HG02938 (cell line): ENCODE measurements at regions not wholly inside any gene's neighbourhood (a gene's known extent, or its start where the extent isn't known, plus 50 kb on each side); places are given as distances from the start of the nearest gene placed in this dataset.
"Not testable (repeated sequence)": the region's sequence is repeated elsewhere in the genome, so short reads cannot be mapped to it uniquely, and the experiment has no call there.

Source experiments
- ATAC-seq: cut with Tn5 transposase; IDR thresholded peaks from one replicate; pipeline ENCODE4 v1.9.1; 2021; ENCODE audit warnings: mild to moderate bottlenecking, moderate library complexity; ENCODE audit not compliant: unreplicated experiment

- no peak for ATAC-seq
Observed at GRCh38 chrX:912677-913076, 282.1 kb downstream of the SHOX start.

- not testable (repeated sequence) for ATAC-seq
Observed at GRCh38 chrX:909068-909467, 278.5 kb downstream of the SHOX start.

DNA sequence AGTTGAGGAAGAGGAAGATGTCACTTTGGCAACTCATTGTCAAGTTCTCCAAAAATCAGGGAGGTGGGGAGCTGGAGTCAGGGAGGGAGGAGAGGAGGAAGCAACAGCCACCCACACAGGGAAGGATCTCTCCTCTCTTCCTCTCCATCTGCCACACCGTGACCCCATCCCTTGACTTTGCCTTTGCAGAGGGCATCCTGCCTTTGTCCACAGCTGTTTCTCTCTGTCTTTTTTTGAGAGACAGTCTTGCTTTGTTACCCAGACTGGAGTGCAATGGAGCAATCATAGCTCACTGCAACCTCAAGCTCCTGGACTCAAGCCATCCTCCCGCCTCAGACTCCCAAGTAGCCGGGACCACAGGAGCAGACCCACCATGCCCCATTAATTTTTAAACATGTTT, 276.0 kb downstream of the SHOX start:
- no peak for ATAC-seq

DNA sequence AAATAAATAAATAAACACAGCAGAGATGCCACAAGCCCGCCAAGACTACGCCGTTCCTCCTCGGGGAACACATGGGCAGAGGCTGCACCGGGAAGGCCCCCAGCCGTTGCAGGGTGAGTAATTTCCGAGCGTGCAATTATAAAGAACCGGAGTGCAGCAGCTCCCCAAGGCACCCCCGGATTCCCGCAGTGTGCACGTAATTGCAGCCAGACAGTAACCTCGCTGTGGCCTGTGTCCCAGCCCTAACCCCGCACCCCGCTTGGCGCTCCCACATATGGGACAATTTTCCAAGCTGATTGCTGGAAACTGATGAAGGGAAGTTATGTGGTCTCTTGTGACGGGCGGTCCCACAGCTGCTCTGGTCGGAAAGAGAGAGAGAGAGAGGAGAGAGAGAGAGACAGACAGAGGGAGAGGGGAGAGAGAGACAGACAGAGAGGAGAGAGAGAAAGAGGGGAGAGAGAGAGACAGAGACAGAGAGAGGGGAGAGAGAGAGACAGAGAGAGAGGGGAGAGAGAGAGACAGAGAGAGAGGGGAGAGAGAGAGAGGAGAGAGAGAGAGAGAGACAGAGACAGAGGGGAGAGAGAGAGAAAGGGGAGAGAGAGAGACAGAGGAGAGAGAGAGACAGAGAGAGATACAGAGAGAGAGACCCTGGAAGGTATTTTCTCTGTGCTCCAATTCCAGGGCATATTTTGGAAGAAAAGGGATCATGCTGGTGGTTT, 275.4 kb downstream of the SHOX start:
- ATAC-seq = no peak

DNA sequence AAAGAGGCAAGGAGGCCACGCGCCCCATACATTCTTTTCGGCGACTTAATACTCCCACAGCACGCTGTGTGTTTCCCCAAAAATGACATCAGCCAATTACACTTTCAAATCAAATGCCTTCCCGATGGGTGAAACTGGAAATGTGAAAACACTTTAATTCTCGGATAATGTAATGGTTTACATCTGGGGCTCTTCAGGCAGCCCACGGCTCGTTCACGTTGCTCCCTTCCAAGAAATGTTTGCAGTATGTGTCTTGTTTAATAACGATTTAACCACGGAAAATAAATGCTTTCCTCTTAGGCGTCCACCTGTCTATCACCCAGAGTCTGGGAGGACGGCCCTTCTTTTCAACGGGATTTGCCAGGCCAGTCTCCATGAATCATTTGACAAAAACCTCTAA, 272.5 kb downstream of the SHOX start:
- ATAC-seq = no peak

DNA sequence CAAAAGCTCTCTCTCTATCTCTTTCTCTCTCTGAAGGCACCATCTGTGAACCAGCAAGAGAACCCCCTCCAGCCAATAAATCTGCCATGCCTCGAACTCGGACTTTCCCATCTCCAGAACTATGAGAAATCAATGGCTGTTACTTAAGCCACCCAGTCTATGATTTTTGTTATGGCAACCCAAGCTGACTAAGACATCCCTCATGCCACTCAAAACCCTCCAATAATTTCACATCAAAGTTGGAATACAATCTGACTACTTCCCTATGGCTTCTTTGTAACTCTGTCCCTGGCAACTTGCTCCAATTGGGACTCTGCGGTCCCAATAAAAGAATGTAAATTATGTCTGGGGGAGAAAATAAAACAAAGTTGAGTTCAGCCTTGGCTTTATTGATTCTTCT, 265.7 kb downstream of the SHOX start:
- ATAC-seq = no peak

DNA sequence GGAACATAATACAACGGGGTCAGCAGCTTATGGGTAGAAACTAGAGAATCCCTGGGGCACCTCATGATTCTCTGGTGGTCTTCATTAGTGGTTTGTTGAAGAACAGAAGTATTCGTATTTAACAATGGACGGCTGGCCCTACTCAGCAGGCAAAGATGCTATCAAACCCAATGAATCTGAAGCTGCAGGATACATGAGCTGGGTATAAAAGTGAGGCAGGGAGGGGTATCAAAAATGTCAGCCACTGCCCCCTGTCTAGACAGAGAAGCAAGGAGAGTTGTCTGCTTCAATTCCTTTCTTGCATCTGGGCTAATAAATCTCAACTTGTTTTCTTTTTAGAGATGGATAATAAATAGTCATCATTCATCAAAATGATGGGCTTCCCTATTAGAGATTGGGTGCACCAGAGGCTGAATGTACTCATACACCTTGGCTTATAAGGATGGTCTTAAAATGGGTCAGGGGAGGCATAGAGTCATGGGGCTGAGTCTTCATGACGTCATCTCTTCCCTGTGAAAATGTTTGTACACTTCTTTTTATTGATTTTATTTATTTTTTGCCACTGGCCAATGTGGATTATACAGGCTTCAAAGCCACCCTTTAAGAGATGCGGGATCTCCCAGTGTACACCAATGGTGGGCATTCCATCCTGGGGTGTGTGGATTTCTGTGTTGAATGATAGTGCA, 259.5 kb downstream of the SHOX start:
- no peak for ATAC-seq

- ATAC-seq = not testable (repeated sequence)
Observed at GRCh38 chrX:887724-888123, 257.1 kb downstream of the SHOX start.

DNA sequence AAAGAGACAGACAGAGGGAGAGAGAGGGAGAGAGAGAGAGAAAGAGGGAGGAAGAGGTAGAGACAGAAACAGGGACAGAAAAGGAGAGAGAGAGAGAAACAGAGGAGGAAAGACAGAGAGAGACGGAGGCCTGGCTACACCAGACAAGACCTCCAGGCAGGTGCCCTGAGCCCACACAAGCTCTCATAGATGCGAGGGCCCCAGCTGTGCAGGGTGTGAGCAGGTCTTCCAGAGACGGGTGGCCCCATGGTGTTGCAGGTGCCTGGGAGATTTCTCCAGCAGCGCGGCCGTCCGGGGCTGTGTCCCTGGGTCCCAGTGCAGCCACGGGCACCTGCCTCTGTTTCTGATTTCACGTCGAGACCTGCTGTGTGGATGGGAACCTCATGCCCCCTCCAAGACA, 253.0 kb downstream of the SHOX start:
- no peak for ATAC-seq

DNA sequence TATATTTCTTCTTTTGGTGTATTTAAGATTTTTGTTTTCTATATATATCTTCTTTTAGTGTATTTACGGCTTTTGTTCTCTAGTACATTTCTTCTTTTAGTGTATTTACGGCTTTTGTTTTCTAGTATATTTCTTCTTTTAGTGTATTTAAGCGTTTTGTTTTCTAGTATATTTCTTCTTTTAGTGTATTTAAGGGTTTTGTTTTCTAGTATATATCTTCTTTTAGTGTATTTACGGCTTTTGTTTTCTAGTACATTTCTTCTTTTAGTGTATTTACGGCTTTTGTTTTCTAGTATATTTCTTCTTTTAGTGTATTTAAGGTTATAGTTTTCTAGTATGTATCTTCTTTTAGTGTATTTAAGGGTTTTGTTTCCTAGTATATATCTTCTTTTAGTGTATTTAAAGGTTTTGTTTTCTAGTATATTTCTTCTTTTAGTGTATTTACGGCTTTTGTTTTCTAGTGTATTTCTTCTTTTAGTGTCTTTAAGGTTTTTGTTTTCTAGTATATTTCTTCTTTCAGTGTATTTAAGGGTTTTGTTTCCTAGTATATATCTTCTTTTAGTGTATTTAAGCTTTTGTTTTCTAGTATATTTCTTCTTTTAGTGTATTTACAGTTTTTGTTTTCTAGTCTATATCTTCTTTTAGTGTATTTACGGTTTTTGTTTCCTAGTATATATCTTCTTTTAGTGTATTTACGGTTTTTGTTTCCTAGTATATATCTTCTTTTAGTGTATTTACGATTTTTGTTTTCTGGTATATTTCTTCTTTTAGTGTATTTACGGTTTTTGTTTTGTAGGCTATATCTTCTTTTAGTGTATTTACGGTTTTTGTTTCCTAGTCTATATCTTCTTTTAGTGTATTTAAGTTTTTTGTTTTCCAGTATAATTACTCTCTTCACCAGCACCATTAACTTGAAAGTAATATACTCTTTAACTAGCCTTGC, 249.4 kb downstream of the SHOX start:
- not testable (repeated sequence) for ATAC-seq

- ATAC-seq = no peak
Observed at GRCh38 chrX:874061-874460, 243.5 kb downstream of the SHOX start.

DNA sequence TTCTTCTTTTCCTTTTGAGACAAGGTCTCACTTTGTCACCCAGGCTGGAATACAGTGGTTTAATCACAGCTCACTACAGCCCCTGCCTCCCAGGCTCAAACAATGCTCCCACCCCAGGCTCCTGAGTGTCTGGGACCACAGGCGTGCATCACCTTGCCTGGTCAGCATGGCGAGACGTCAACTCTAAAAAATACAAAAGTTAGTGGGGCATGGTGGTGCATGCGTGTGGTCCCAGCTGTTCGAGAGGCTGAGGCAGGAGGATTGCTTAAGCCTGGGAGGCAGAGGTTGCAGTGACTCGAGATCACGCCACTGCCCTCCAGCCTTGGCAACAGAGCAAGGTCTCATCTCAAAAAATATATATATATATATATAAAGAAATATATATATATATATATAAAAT, 242.4 kb downstream of the SHOX start:
- no peak for ATAC-seq

DNA sequence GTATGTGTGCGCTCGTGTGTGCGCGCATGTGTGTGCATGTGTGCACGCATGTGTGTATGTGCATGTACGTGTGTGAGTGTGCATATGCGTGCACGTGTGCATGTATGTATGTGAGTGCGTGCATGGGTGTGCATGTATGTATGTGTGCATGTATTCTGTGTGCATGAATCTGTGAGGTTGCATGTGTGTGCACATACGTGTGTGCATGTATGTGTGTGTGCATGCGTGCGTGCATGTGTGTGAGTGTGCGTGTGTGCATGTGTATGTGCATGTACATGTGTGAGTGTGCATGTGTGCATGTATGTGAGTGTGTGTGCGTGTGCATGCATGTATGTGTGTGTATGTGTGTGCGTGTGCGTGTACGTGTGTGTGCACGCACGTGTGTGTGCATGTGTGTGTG, 241.5 kb downstream of the SHOX start:
- ATAC-seq = no peak

- ATAC-seq = no peak
Observed at GRCh38 chrX:871626-872025, 241.0 kb downstream of the SHOX start.

GRCh38 chrX:867966-868647, 237.5 kb downstream of the SHOX start:
- no peak for ATAC-seq

- ATAC-seq = no peak
Observed at GRCh38 chrX:867502-867901, 236.9 kb downstream of the SHOX start.

DNA sequence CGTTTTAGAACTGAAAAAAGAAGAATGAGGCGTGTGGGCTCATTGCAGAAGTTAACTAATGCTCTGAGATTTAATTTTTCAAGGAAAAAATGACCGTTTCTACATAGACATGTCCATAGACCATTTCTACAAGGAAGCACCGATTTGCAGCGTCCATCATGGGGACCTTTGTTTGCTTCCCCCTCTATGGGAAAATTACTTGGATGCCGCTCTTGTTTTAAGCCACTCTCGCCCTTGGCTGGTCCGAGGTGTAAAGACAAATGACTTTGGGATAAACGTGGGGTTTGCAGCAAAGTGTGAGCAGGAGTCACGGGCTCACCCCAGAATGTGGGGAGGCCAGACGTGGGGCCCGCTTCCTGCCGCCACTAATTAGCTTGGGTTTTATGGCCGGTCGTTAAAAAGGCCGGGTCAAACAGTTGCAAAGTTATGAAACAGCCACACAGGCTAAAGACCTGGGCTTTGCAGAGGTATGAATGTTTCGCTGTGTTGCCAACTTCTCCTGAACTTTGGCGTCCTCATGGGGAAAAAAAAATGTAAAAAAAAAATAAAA, 235.9 kb downstream of the SHOX start:
- ATAC-seq = no peak

DNA sequence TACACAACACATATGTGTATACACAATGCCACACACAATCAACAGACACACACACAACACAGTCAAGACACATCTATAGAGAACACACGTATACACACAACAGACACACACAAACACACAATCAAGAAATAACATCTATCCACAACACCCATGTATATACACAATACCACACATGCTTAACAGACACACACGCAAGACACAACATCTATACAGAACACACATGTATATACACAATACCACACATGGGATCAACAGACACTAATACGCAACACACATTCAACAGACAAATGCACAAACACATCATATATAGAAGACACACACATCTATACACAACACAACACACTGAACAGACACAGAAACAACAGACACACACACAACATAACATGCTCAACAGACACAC, 234.8 kb downstream of the SHOX start:
- no peak for ATAC-seq

- no peak for ATAC-seq
Observed at GRCh38 chrX:861921-862320, 231.3 kb downstream of the SHOX start.

- ATAC-seq = no peak
Observed at GRCh38 chrX:861340-861890, 230.8 kb downstream of the SHOX start.
